ENCODE measurements at regions not wholly inside any gene's neighbourhood (a gene's known extent, or its start where the extent isn't known, plus 50 kb on each side); places are given as distances from the start of the nearest gene placed in this dataset.

DNA sequence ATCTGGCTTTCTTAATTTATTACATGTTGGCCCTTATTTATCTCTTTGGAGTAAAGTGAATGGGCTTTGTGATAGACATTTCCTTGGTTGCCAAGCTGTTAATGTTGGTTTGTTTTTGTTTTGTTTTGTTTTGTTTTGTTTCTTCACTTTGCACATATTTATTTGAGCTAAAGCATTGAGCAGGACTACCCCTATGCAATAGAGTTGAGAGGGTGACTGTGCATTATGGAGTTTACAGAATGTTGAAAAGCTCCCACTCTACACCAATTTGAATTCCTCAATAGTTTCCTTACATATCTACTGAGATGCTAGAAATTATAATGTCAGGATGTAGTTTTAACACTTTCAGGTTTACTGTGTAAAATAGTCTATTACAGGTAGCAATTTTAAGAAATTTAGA lies 462.8 kb upstream of the CBLB start:
- TF ChIP-seq POLR2A (IDR thresholded peaks at IDR 0.05) (no peak), POLR2AphosphoS5 (IDR thresholded peaks at IDR 0.05) (no peak), EP300 (IDR thresholded peaks at IDR 0.05; ENCODE audit: low read depth) (no peak)
- TF ChIP-seq, protein P1, sequence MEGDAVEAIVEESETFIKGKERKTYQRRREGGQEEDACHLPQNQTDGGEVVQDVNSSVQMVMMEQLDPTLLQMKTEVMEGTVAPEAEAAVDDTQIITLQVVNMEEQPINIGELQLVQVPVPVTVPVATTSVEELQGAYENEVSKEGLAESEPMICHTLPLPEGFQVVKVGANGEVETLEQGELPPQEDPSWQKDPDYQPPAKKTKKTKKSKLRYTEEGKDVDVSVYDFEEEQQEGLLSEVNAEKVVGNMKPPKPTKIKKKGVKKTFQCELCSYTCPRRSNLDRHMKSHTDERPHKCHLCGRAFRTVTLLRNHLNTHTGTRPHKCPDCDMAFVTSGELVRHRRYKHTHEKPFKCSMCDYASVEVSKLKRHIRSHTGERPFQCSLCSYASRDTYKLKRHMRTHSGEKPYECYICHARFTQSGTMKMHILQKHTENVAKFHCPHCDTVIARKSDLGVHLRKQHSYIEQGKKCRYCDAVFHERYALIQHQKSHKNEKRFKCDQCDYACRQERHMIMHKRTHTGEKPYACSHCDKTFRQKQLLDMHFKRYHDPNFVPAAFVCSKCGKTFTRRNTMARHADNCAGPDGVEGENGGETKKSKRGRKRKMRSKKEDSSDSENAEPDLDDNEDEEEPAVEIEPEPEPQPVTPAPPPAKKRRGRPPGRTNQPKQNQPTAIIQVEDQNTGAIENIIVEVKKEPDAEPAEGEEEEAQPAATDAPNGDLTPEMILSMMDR (IDR thresholded peaks at IDR 0.05), result no peak

All from transverse colon (tissue), 4 donors.